ENCODE measurements at regions not wholly inside any gene's neighbourhood (a gene's known extent, or its start where the extent isn't known, plus 50 kb on each side); places are given as distances from the start of the nearest gene placed in this dataset.

DNA sequence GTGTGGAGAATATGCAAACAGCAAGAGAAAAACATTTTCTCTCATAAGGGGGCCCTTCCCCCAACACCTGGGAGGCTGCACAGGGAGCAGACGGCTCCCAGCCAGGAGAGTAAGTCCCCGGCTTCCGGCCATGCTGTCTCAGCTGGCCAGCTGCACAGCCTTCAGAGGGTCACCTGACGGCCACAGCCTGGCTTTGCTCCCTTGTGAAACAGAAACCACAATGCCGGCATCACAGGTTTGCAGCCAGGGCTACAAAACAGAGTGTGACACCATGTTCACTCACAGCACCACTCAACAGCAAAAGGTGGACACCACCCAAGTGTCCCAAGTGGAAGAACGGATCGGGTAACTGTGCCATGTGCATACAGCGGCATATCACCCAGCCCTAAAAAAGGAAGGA, 86.9 kb upstream of the GPC1 start:
- no peak for DNase-seq

DNA sequence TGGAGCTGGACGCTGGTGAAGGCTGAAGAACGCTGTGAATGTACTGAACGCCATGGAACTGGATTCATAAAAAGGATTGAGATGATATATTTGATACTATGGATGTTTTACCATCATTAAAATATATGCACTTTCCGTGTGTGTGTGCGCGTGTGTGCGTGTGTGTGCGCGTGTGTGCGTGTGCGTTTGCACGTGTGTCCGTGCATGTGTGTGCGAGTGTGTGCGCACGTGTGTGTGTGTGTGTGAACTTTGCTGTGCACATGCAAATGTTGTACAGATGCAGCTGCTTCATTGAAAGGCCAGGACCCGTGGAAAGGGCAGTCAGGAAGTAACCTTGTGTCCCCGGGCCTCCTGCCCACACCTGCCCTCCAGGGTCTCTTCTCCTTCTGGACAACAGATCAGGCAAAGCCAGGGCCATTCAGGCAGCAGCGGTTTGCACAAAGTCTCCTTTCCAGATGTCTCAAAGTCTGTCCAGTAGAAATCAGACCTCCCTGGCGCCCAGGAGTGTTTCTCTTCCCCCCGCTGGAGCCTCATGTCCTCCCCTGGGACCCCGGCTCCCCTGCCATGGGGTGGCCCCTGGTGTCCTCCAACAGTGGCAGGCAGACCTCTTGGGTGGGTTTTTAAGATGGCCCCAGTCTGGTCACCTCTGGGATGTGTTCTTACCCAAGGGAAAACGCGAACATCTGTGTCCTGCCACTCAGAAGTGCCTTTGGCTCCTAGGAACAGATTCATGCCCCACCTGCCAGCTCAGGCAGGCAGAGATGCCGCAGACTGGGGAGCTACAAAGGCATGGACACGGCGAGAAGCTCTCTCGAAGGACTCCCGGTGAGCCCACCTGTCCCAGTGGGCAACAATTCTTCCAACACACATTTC, 86.1 kb upstream of the GPC1 start:
- DNase-seq: no peak

DNA sequence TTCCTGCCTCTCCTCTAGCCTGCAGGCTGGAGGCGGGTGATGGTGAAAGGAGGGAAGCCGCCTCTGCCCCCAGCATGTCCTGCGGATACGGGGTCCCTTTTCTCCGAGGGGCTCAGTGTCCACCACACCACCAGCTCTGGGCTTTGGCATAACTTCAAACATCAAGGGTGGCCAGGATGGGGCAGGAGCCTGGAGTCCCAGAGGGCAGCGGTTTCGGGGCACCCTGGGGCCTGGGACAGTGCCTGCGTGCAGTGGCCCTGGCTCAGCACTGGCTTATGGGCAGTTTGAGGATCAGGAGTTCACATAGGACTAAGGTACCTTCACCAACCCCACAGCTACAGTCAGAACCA, 85.5 kb upstream of the GPC1 start:
- DNase-seq: no peak

DNA sequence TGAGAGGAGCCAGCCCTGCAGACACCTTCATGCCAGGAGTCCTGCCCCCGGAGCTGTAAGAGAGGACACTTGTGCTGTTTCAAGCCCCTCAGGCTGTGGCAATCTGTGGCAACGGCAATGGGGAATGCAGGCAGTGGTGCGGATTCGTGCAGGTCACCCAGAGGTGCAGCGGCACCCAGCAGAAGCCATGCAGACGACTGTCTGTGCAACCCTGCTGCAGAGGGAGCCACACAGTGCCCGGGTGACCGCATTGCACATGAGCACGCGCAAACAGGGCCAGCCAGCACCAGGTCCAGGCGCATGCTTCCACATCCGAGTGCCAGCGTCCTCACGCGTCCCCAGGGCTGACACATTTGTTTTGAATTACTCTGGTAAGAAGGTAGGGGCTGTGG, 84.8 kb upstream of the GPC1 start:
- no peak for DNase-seq

DNA sequence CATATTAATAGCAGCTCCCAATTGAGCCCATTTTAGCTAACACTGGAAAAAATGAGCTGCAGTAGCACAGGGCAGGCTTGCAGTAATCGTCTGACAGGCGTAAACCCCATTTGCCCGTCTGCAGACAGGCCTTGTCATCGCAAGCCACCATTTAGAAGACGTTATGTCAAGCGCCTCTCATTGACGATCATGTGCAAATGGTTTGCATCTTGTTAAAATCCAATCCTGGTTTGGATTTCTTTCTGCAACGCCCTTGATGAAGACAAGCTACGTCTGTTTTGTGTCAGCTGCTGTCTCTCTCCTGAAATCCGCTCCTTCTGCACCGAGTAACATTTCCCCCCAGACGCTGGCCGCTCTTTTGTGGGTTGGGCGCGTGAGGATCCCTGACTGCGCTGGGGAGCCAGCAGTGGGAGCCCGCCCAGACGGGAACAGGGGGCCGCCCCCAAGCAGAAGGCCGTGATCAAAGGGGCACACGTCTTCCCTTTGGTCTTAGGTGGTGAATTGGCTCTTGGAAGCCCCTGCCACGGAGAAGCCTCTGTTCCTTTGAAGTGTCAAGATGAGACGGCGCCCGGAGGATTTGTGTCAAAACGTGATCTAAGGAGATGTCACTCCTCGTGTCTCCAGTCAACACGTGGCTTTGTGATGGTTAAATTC, 84.2 kb upstream of the GPC1 start:
- DNase-seq: no peak

DNA sequence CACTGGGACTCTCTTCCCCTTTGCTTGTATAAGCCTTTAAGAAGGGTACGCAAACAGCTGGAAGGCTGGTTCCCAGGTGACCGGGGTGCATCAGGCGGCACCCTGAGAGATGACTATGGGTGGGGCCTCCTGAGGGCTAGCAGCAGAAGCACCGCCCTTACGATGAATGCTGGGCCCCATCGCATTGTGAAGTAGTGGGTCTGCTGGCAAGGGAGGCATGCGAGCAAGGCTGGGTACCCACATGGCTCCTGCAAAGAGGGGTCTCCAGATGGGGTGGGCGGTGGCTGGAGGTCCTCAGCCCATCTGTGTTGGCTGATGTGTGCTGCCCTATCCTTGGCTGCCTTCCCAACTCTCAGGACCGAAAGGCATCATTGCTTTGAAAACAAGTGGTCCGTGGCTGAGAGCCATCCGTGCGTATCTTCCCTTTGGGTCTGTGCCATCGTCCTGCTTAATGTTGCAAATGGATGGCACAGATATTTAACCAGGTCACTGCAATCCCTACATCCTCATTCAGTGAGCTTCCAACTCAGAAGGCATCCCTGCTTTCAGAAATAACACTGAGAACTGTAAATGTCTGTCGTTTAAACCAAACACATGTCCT, 83.5 kb upstream of the GPC1 start:
- no peak for DNase-seq

DNA sequence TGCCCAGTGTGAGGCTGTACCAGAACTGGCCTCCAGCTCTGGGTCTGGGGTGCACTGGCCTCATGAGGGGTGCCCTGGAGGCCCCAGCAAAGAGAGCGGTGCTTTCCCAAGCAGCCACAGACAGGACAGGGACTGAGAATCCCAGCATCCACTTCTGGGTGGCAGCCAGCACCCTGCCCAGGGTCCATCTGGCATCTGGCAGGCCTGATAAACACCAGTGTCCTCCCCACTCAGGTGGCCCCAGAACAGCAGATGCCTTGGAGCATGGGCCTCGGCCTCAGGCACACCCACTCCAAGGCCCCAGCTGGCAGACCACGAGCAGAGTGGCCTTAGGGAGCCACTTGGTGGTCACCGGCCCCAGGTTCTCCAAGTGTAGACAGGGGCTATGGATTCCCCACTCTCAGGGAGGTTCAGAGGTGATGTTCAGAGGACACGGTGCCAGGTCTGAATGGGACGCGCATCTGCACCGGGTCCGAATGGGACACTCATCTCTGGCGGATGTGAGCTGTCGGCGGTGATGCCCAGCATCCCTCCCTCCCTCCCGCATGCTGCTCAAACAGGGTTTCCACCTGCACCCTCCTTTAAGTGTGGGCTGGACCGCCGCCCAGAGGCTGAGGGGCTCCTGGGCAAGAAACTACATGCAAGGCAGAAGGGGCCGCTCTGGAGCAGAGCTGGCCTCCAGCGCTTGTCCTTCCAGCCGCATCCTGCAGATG, 82.2 kb upstream of the GPC1 start:
- no peak for DNase-seq

DNA sequence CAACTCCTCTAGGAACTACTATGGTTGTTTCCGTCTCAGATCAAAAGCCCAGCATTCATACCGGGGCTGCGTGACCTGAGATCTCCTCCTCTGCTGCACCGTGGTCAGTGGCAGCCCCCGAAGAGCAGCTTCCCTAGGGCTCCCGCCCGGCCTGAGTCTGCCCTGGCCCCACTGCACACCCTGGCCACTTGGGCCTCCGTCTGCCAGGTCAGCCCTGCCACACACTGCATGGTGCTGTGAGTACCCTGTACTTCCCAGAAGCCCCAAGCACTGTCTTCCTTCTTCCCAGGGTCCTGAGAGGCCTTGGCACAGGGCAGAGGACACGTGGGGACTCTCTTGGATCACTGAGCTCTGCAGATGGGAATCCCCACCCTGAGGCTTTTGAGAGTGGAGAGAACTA, 81.5 kb upstream of the GPC1 start:
- no peak for DNase-seq

DNA sequence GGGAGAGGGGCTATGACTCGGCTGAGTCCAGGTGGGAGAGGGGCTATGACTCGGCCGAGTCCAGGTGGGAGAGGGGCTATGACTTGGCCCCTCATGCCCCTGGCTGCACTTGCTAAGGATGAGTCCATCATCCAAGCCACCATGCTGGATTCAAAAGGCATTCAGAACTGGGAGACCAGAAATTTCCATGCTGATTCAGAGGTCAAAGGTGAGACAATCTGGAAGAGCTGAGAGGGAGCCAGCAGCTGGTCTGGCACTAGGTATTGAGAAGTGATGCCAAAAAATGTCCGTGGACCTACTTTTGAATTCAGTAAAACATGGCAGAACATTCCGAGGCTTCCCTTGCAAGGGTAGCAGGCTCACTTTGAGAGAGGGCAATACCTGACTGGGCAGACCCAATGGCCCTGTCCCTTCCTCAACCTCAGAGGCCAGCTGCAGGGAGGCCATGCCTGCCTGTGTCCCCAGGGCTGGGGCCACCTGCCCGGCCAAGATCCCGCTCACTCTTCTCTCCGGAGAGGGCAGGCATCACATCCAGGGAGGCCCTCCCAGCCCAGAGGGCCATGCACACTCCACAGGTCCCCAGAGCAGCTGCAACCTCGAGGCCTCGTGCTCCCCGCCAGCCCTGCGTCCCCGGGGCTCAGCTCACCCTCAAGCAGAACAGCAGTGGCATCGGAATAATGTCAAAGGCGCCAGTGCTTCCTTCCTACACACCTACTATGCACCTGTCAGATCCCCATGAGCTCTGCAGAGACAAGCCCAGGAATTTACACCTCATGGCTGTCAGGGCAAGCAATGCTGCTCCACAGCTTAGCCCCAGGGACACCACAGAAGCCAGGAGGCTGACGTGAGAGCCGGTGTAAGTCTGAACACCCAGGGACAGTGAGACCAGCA, 80.2 kb upstream of the GPC1 start:
- DNase-seq: peak; percentile 43

DNA sequence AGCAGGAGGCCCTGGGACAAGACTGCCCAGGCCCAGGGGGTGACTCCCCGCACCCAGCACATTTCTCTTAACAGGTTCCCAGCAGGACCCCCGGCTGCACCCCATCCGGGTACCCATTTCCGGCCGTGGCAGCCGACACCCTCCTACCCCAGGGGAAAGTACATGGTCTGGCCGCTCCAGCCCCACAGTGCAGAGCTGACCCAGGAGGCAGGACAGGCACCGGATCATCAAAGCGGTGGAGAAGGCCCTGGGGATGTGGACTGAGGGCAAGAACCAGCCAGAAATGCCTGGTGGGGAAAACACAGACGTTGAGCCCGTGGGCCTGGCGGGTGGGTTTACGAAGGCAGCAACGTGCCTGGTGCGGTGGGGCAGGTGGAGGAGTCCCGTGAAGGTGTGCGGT, 79.5 kb upstream of the GPC1 start:
- DNase-seq: no peak

DNA sequence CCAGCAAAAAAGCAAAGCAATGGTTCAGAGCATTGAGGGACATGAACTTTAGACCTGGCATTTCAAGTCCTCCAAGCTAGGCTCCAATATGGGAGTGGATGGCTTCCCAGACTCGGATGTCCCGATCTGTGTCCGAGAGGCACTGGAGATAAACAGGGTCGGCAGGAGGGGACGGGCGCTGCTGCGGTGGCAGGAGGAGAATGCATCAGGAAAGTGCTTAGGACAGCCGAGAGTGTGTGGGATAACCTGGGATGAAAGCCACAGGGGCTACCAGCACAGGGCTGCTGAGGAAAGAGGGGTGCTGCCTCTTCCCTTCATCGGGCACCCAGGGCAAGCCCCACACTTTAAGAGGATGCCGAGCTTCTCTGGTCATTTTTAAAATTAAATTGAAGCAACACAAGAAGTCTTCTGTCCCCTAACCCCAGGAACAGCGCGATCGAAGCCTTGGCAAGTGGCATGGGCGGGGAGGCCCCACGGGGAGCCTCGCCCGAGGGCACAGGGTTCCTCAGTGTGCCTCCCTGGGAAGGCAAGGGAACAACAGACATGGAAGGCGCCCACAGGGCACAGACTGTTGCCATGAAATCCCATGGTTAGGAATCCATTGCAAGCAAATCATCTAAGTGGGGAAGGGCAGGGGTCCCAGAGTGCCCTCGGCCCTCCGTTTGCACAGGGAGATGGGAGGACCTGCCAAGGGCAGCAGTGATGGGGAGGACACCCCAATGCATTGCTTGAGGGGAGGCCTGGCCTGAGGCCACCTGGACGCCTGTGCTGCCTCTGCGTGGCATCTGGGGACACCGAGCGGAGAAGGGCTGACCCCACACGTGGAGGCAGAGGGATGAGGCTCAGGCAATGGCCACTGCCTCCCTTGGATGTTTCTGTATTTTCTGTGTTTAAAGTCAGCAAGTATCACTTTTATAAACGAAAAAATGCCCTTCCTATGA, 78.5 kb upstream of the GPC1 start:
- no peak for DNase-seq

DNA sequence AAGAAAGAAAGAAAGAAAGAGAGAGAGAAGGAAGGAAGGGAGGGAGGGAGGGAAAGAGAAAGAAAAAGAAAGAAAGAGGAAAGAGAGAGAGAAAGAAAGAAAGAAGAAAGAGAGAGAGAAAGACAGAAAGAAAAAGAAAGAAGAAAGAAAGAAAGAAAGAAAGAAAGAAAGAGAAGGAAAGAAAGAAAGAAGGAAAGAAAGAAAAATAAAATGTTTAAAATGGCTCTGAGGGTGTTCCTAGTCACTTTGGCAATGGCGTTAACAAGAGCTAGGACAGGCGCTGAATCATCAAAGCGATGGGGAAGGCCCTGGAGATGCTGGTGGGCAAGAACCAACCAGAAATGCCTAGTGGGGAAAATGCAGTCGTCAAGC, 77.8 kb upstream of the GPC1 start:
- DNase-seq: no peak

DNA sequence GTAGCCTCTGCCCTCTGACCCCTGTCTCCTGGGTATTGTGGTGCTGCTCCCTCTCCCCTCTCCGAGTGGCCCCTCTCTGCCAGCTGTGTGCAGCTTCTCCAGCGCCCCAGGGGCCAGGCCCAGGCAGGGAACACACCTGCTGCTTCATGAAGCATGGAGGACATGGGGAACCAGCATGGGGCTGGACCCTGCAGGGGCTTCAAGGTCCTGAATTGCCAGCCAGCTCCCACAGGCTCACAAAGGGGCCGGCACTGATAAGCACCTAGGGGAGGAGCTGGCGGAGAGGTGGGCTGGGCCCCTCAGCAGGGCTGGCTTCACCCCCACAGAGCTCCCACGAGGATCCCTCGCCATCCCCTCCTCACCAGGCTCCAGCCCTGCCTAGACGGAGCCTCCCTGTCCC, 77.4 kb upstream of the GPC1 start:
- DNase-seq: no peak

DNA sequence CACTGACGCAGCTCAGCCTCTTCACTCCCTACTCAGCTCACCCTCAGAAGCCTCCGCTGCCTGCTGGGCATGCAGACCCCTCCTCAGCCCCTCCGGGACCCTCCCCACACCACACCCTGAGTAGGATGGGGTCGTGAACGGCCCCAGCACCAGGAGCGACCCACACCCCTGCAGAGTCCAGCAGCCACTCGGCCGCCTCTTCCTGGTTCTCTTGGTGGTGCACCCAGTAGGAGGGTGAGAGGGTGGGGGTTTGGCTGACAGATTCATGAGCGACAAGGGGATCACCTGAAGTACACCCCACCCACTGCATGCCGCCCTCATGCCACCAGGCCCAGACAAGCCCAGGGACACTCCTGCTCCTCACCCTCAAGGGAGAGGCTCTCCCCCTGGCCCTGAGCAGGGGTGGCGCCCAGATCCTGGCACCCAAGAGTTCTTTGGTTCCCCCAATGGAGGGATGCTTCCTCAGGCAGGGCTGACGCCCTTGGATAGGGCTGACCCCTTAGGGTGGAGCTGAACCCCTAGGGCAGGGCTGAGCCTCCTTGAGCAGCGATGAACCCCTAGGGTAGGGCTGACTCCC, 76.6 kb upstream of the GPC1 start:
- no peak for DNase-seq

DNA sequence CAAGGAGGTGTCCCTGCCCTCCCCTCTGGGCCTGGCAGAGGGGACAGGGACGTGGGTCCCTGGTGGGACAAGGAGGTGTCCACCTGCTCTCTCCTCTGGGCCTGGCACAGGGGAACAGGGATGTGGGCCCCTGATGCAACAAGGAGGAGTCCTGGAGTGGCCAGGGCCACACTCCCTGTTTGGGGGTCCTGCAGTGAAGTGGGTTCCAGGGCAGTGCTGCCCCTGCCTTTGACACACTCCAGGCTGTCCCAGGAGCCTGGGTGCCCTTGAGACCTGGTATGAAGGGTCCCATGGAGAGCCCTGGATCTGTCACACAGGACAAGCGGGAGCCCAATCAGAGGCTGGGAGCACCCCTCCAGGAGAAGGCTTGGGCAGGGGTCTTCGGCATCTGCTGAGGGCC, 75.8 kb upstream of the GPC1 start:
- no peak for DNase-seq

DNA sequence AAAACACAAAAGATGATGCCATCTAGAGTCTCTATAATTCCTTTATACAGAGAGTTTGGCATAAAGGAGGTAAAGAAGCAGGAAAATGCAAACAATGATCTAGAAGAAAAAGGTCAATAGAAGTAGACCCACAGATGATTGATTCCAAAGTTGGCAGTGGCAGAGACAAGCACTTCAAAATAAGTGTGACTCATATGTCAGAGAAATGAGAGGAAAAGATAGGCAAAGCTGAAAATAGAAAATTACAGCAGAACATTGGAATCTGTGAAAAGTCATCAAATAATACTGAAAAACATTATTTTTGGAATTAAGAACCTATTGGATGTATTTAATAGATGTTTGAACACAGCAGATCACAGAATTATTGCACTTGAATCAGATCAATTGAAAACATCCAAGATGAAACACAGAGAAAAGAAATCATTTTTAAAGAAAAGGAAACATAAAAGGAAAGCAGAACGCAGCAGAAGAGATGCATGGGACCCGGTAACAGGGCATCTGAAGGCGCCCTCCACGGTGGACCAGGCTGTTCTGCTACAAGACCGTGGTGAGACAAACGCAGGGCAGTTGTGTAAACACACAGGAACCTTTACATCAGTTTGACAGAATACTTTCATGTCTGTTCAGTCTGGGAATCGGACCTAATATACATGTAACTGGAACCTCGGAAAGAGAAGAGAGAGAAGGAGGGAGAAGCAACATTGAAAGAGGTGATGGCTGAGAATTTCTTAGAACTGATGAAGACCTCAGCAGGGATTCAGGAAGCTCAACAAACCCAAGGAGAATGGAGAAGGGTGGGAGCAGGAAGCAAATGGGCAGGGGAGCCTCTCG, 74.6 kb upstream of the GPC1 start:
- no peak for DNase-seq

DNA sequence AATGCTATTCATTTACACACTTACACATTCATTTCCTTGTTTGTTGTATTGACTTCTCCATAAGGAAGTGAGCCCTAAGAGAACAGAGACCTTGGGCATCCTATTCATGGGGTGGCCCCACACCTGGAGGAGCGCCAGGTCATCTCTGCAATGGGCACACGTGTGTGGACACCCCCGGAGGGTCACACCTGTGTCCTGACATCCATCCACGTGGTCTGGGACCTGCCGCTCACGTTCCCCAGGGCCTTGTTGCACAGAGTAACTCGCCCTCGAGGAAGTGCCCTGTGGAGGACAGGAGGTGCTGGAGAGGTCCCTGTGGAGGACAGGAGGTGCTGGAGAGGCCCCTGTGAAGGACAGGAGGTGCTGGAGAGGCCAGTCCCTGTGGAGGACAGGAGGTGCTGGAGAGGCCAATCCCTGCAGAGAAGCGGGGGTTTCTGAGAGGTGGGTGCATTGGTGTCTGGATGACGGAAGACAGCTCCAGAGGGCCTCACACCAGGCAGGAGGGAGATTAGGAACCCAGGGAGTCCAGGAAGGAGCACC, 73.2 kb upstream of the GPC1 start:
- DNase-seq: no peak

DNA sequence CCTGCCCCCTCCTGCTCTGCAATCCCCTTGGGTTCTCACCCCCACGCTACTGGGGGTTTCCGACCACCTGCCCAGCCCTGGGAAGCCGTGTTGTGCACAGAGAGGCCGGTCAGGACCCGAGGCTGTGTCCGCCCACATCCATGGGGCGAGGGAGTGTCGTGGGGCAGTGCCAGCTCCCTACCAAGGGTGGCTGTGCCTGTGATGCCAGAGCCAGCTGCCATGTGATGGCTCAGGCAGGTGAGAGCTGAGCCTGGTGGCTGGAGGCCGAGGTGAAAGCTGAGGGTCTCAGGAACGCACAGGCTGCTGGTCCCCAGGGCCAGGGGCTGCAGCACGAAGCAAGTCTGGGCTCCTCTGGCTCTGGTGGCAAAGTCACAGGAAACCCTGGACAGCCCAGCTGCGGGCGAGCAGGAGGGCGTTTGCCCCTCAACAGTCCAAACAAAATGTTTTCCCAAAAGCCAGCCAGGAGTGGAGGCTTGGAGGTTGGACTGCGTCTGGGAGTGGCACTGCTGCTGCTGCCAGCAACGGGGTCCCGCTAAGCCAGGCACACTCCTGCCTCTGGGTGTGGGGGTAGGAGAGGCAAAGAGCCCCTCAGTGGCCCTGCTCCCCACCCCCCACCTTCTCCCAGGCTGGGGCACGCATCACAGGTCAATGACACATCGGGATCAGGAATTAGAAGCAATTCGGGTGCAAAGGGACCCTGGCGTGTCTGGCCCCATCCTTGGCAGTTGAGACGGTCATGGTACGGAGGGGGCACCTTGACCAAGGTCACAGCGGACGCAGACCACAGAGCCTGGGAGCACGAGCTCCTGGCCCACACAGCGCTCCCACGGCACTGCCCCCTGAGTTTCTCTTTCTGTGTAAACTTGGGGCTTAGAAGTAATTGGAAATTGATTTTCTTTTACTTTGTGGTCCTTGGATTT, 72.4 kb upstream of the GPC1 start:
- DNase-seq: no peak

Measured in EL (cell line).